Lower leg skin (tissue), 3 donors: ENCODE measurements at regions not wholly inside any gene's neighbourhood (a gene's known extent, or its start where the extent isn't known, plus 50 kb on each side); places are given as distances from the start of the nearest gene placed in this dataset.

ENCODE experiments used
- CTCF ChIP-seq, 3 donors: fragments of 450-650 bp; IDR thresholded peaks; one replicate each; pipeline ENCODE4 v1.5.1; 2016; ENCODE audit warnings: antibody characterized with exemption in 3 of 3, mild to moderate bottlenecking in 3 of 3, moderate library complexity in 2 of 3
- POLR2A ChIP-seq, 2 donors: fragments of 450-650 bp; IDR thresholded peaks; one replicate each; pipeline ENCODE4 v1.6.1; 2016 to 2017; ENCODE audit warnings: antibody characterized with exemption in 2 of 2, mild to moderate bottlenecking in 1 of 2, moderate library complexity in 1 of 2

- no peak for TF ChIP-seq CTCF (IDR thresholded peaks at IDR 0.05)
- no peak for TF ChIP-seq POLR2A (IDR thresholded peaks at IDR 0.05)
Observed at GRCh38 chr3:72309661-72310418, 524.9 kb upstream of the PROK2 start.
